NCI-H187 (cell line): ENCODE measurements at regions not wholly inside any gene's neighbourhood (a gene's known extent, or its start where the extent isn't known, plus 50 kb on each side); places are given as distances from the start of the nearest gene placed in this dataset.

Experiments used
- DNase-seq, 2 experiments: peaks; one replicate each; lab custom pipeline; 2025; lab: John Stamatoyannopoulos, UW

- no peak for DNase-seq
These were observed 50.3 kb upstream of the GADD45G start for GRCh38 chr9:89554307-89555035.

- DNase-seq, result peak; percentile 58 to 61
These were observed 51.3 kb upstream of the GADD45G start for GRCh38 chr9:89553451-89554010.

- DNase-seq, result no peak
These were observed 52.5 kb upstream of the SEMA4D start for GRCh38 chr9:89550346-89550927.

GRCh38 chr9:89549031-89549644 lies 51.2 kb upstream of the SEMA4D start:
- DNase-seq, result peak; percentile 25 to 52

GRCh38 chr9:89548071-89548638 lies 50.2 kb upstream of the SEMA4D start:
- no peak for DNase-seq
